ENCODE measurements at regions not wholly inside any gene's neighbourhood (a gene's known extent, or its start where the extent isn't known, plus 50 kb on each side); places are given as distances from the start of the nearest gene placed in this dataset.

DNA sequence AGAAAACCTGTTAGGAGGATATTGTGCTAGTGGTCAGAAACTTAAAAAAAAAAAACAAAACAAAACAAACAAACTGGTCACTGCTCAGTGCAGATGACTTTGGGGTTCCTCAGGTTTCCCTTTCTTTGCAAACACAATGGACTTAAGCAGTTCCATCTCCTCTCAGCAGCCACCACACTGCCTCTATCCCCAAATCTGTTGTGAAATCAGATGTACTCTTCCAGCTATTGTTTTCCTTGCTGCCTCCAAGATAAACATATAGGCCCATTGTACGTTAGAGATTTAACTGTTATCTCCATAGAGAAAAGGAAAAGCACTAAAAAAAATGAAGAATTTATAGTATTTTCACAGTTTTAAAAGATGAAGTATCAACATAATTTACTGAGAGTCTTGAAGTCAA, 147.1 kb downstream of the MPP7 start:
- Histone ChIP-seq H3K27me3 (no peaks in the 10 kb centered on the region), H3K4me1 (peaks cover 0 to 35% (median 1%) of the 10 kb centered on the region in 4 donors), H3K9me3 (peaks cover 0 to 3% (median 0%) of the 10 kb centered on the region in 3 donors), H3K36me3 (no peaks in the 10 kb centered on the region), H3K27ac (no peak overlapping the region), H3K4me3 (no peak overlapping the region)
- TF ChIP-seq, protein P1, sequence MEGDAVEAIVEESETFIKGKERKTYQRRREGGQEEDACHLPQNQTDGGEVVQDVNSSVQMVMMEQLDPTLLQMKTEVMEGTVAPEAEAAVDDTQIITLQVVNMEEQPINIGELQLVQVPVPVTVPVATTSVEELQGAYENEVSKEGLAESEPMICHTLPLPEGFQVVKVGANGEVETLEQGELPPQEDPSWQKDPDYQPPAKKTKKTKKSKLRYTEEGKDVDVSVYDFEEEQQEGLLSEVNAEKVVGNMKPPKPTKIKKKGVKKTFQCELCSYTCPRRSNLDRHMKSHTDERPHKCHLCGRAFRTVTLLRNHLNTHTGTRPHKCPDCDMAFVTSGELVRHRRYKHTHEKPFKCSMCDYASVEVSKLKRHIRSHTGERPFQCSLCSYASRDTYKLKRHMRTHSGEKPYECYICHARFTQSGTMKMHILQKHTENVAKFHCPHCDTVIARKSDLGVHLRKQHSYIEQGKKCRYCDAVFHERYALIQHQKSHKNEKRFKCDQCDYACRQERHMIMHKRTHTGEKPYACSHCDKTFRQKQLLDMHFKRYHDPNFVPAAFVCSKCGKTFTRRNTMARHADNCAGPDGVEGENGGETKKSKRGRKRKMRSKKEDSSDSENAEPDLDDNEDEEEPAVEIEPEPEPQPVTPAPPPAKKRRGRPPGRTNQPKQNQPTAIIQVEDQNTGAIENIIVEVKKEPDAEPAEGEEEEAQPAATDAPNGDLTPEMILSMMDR (IDR thresholded peaks at IDR 0.05) = no peak
- intact Hi-C loops (cut with DNase I; ENCODE audit: low total_unique reads) = loop anchor here (10.0 kb wide), 1 partner anchor 91 kb away; no protein-coding TSS in a partner anchor
- no peak for DNase-seq

DNA sequence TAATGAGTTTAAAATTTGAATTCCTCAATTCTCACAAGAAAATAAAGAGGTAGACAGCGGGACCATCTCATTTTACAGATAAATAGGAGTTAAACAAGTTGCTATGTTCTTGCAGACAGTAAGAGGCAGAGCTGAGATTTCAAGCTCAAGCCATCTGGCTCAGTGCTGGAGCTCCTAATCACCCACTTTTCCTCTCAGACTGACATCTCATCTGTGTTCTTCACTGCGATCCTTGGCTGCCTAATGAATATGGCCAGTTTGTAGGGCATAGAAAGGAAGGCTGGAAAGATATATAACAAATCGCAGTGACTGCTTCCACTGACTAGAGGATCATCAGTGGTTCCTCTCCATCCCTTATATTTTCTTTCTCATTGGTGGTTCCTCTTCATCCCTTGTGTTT, 151.2 kb downstream of the MPP7 start:
- H3K4me3 ChIP-seq = no peak overlapping the region
- TF ChIP-seq, protein P1 (IDR thresholded peaks at IDR 0.05) = no peak
- no peaks in the 10 kb centered on the region for H3K27me3 ChIP-seq
- no peaks in the 10 kb centered on the region for H3K9me3 ChIP-seq
- intact Hi-C loops (cut with DNase I; ENCODE audit: low total_unique reads) = loop anchor here (10.0 kb wide), 1 partner anchor 87 kb away; no protein-coding TSS in a partner anchor
- no peak for DNase-seq
- no peaks in the 10 kb centered on the region for H3K36me3 ChIP-seq
- H3K4me1 ChIP-seq = peaks cover 0 to 27% (median 0%) of the 10 kb centered on the region in 4 donors
- H3K27ac ChIP-seq = no peak overlapping the region

- H3K27me3 ChIP-seq = no peaks in the 10 kb centered on the region
- no peak overlapping the region for H3K27ac ChIP-seq
- H3K4me3 ChIP-seq = no peak overlapping the region
- H3K4me1 ChIP-seq = peaks cover 0 to 16% (median 0%) of the 10 kb centered on the region in 4 donors
- H3K36me3 ChIP-seq = no peaks in the 10 kb centered on the region
- intact Hi-C loops (cut with DNase I; ENCODE audit: low total_unique reads) = loop anchor here (10.0 kb wide), 1 partner anchor 85 kb away; no protein-coding TSS in a partner anchor
- TF ChIP-seq, protein P1 (IDR thresholded peaks at IDR 0.05) = no peak
- no peak for DNase-seq
- no peaks in the 10 kb centered on the region for H3K9me3 ChIP-seq
These were observed 150.9 kb upstream of the ODAD2 start for GRCh38 chr10:28149746-28150145.

- H3K27ac ChIP-seq = no peak overlapping the region
- no peak for DNase-seq
- no peaks in the 10 kb centered on the region for H3K9me3 ChIP-seq
- H3K36me3 ChIP-seq = no peaks in the 10 kb centered on the region
- TF ChIP-seq, protein P1 (IDR thresholded peaks at IDR 0.05) = no peak
- no peaks in the 10 kb centered on the region for H3K27me3 ChIP-seq
- intact Hi-C loops (cut with DNase I; ENCODE audit: low total_unique reads) = no loop called here
- H3K4me1 ChIP-seq = no peaks in the 10 kb centered on the region
- no peak overlapping the region for H3K4me3 ChIP-seq
These were observed 148.8 kb upstream of the ODAD2 start for GRCh38 chr10:28147706-28148105.

DNA sequence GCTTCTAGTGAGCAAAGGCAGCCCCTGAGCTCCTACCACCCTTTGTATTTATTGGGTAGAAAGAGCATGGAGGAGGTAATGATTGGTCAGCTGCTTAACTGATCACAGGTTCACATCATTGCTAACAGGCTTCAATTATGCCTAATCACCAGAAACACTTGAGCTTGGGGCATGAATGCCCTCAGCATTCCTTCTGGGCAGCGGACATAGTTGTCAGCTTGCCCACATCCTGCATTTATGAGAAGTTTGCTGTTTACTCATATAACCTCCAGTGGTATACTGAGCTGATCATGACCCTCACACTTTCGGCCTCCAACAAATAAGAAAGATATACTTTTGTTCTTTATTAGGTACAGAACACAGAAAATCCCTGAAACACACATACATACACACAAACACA, 140.3 kb upstream of the ODAD2 start:
- no peak overlapping the region for H3K27ac ChIP-seq

More for the DNA sequence above, 140.3 kb upstream of the ODAD2 start:
- DNase-seq = no peak
- Histone ChIP-seq H3K4me3 (no peak overlapping the region), H3K9me3 (peaks cover 0 to 15% (median 7%) of the 10 kb centered on the region in 3 donors), H3K4me1 (peaks cover 0 to 12% (median 0%) of the 10 kb centered on the region in 4 donors), H3K36me3 (no peaks in the 10 kb centered on the region), H3K27me3 (no peaks in the 10 kb centered on the region)
- TF ChIP-seq, protein P1 (IDR thresholded peaks at IDR 0.05) = no peak
- intact Hi-C loops (cut with DNase I; ENCODE audit: low total_unique reads) = no loop called here
